D721Med (cell line): ENCODE measurements at regions not wholly inside any gene's neighbourhood (a gene's known extent, or its start where the extent isn't known, plus 50 kb on each side); places are given as distances from the start of the nearest gene placed in this dataset.
A peak's percentile ranks its signal among the peaks of the same experiment; 100 is the strongest.

Experiments used
- DNase-seq: peaks from one replicate; pipeline ENCODE4 v3.0.0; 2011; ENCODE audit warnings: low spot score; ENCODE audit not compliant: insufficient read length
- FAIRE-seq: peaks from 2 replicates; lab custom pipeline; 2011; peaks lifted over from hg19 to GRCh38; lab: Jason Lieb, UNC
- TF ChIP-seq, protein P1 (sequence below): IDR thresholded peaks from 2 replicates; pipeline ENCODE4 v1.5.1; 2012; ENCODE audit warnings: mild to moderate bottlenecking, control low read depth; ENCODE audit not compliant: insufficient read depth; ENCODE audit errors: missing control alignments

DNA sequence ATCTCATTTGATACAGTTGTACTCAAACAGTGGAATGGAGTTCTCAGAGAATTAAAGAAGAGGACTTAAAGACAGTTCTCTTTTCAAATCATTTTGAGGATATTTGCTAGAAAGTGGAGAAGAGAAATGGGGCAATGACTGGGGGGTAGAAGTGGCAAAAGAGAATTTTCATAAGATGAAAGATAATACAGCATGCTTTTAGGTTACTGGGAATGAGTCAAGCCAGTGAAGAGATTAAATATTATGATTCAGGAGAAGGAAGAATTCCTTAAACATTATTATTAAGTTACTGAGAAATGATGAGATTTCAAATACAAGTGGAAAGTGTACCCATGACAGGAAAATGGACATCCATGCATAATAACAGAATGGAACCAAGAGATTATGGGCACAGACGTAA lies 219.0 kb upstream of the DKK2 start:
- TF ChIP-seq, protein P1, sequence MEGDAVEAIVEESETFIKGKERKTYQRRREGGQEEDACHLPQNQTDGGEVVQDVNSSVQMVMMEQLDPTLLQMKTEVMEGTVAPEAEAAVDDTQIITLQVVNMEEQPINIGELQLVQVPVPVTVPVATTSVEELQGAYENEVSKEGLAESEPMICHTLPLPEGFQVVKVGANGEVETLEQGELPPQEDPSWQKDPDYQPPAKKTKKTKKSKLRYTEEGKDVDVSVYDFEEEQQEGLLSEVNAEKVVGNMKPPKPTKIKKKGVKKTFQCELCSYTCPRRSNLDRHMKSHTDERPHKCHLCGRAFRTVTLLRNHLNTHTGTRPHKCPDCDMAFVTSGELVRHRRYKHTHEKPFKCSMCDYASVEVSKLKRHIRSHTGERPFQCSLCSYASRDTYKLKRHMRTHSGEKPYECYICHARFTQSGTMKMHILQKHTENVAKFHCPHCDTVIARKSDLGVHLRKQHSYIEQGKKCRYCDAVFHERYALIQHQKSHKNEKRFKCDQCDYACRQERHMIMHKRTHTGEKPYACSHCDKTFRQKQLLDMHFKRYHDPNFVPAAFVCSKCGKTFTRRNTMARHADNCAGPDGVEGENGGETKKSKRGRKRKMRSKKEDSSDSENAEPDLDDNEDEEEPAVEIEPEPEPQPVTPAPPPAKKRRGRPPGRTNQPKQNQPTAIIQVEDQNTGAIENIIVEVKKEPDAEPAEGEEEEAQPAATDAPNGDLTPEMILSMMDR: no peak
- DNase-seq: no peak
- no peak for FAIRE-seq

DNA sequence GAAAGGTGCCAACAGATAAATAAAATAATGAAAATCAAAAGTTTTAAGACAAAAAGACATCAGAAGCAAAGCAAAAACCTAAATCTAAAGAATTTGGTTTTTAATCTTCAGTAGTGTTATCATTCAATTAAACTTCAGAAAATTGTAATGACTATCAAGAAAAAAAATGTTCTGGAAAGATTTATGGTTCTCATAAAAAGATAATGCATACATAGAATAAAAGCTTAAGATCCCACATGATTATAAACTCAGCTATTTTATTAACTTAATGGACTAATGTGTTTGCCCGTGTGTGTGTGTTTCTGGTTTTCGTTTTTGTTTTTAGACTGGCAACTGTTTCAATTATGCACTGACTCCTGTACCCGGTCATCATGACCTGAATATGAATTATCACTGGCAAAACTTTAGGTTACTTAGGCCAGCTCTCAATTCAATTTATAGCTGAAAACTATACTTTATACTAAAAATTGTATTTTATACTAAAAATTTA lies 217.5 kb upstream of the DKK2 start:
- no peak for FAIRE-seq
- TF ChIP-seq, protein P1: no peak
- no peak for DNase-seq

- FAIRE-seq: no peak
- TF ChIP-seq, protein P1: no peak
- no peak for DNase-seq
These were observed 217.0 kb upstream of the DKK2 start for GRCh38 chr4:107253090-107253489.

DNA sequence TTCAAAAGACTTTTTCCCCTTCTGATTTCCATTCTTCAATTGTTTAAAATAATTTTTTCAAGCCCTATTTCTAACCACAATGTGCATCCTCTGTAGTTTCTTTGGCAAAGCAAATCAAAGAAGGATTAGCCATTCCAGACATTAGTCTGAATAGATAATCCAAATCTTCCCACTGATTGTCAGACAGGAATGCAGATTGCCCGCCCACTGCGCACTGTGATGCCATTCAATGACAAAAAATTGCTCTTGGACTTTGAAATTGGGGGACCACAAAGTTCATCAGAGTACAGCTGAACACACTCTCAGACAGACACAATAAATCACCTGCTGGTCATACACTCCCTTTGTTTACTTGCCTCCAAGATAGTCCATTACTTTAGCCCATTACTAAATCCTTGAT lies 216.5 kb upstream of the DKK2 start:
- DNase-seq: no peak
- TF ChIP-seq, protein P1: no peak
- FAIRE-seq: peak; percentile 64

DNA sequence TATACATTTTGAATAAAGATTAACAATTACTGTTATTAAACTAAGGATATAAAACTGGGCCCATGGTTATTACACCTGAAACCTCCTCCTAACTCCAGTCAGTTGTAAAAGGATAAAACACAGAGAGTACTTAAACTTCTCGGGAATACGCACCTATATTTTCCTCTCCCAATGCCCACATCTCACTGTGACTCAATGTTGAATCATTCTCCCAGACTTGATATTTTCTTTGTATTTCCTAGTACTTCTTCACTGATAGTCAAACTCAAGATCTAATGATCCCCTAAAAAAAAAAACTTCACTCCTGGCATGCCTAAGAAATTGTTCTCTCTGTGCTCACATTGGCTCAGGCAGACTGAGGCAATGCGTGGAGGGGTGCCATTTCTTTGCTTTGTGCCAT lies 212.5 kb upstream of the DKK2 start:
- no peak for FAIRE-seq
- no peak for DNase-seq
- TF ChIP-seq, protein P1: no peak

GRCh38 chr4:107247738-107248137 lies 211.6 kb upstream of the DKK2 start:
- no peak for DNase-seq
- TF ChIP-seq, protein P1: no peak
- no peak for FAIRE-seq

- TF ChIP-seq, protein P1: no peak
- FAIRE-seq (no peak), DNase-seq (no peak)
These were observed 210.6 kb upstream of the DKK2 start for GRCh38 chr4:107246761-107247160.
